ENCODE measurements at regions not wholly inside any gene's neighbourhood (a gene's known extent, or its start where the extent isn't known, plus 50 kb on each side); places are given as distances from the start of the nearest gene placed in this dataset.

GRCh38 chr3:3712971-3713370 is 86.3 kb upstream of the LRRN1 start:
- peak; percentile 59 for DNase-seq
- Histone ChIP-seq H3K4me3 (ENCODE audit: low read length) (no peak overlapping the region), H3K36me3 (ENCODE audit: control insufficient read depth, insufficient read depth, low read length) (no peaks in the 10 kb centered on the region), H3K27ac (ENCODE audit: low read length) (no peak overlapping the region), H3K4me1 (ENCODE audit: control insufficient read depth, insufficient read depth, low read length) (no peaks in the 10 kb centered on the region), H3K27me3 (ENCODE audit: control insufficient read depth, insufficient read depth, low read length) (no peaks in the 10 kb centered on the region), H3K9me3 (replicated peaks; ENCODE audit: control insufficient read depth, low read depth, low read length) (no peaks in the 10 kb centered on the region)
- WGBS (ENCODE audit: insufficient coverage) = 40% methylated on average over 1 of the region's 6 CpGs

DNA sequence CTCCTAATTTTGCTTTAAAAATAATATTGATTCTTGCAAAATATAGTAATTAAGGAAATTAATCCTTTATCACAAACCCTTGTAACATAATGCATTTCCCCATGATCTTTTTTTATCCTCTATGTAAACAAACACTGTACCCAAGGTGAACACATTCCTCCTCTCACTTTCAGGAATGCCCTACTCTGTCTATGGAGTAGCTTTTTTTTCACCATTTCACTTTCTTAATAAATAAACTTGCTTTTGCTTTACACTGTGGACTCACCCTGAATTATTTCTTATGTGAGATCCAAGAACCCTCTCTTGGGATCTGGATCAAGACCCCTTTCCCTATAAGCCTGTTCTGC is 90.5 kb upstream of the LRRN1 start:
- H3K36me3 ChIP-seq (ENCODE audit: control insufficient read depth, insufficient read depth, low read length) = no peaks in the 10 kb centered on the region
- no peaks in the 10 kb centered on the region for H3K9me3 ChIP-seq (replicated peaks; ENCODE audit: control insufficient read depth, low read depth, low read length)

DNA sequence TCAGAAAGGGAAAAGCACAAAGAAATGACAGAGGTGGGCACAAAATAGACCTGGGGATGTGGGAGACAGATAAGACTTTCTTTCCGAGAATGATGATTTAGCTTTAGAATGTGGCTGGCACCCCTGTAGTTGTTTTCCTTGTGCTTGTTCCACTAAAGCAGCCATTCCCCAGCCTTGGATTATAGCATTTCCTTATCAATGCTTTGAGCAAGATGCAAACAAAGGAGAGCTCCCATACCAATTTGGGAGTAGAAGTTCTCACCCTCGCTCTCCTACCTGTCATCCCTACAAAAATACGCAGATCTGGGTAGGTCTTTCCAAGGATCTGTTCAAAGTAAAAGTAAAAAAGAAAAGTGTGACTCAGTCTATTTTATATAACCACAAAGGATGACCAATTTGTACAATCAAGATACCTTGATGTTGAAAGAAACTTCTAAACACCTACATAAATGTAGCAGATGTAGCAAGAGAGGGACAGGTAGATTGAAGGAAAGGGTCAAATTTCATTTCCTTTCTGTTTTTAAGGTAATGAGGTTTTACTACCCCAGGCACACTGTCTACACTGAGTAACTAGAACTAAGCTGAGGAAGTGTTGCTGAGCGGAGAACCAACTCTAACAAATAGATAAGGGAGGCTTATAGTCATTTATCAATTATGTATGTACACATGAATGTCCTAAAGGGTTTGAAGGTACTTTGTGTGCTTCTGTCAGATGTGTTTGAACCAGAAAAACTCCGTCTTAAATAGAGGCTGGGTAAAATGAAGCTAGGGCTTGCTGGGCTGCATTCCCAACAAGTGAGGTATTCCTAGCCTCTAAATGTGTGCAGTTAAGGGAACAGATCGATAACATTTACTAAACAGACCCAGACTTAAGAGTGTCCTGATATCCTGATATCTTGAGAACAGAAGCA is 91.1 kb upstream of the LRRN1 start:
- H3K9me3 ChIP-seq (replicated peaks; ENCODE audit: control insufficient read depth, low read depth, low read length) = no peaks in the 10 kb centered on the region
- no peaks in the 10 kb centered on the region for H3K36me3 ChIP-seq (ENCODE audit: control insufficient read depth, insufficient read depth, low read length)
- no peak overlapping the region for H3K27ac ChIP-seq (ENCODE audit: low read length)
- no peak overlapping the region for H3K4me3 ChIP-seq (ENCODE audit: low read length)
- H3K27me3 ChIP-seq (ENCODE audit: control insufficient read depth, insufficient read depth, low read length) = no peaks in the 10 kb centered on the region
- DNase-seq = no peak
- 100% methylated on average over 1 of the region's 6 CpGs for WGBS (ENCODE audit: insufficient coverage)
- peaks cover 7% of the 10 kb centered on the region for H3K4me1 ChIP-seq (ENCODE audit: control insufficient read depth, insufficient read depth, low read length)

More for the DNA sequence above, 90.5 kb upstream of the LRRN1 start:
- DNase-seq = no peak
- no peaks in the 10 kb centered on the region for H3K27me3 ChIP-seq (ENCODE audit: control insufficient read depth, insufficient read depth, low read length)
- no peak overlapping the region for H3K27ac ChIP-seq (ENCODE audit: low read length)
- no peak overlapping the region for H3K4me3 ChIP-seq (ENCODE audit: low read length)
- peaks cover 7% of the 10 kb centered on the region for H3K4me1 ChIP-seq (ENCODE audit: control insufficient read depth, insufficient read depth, low read length)

DNA sequence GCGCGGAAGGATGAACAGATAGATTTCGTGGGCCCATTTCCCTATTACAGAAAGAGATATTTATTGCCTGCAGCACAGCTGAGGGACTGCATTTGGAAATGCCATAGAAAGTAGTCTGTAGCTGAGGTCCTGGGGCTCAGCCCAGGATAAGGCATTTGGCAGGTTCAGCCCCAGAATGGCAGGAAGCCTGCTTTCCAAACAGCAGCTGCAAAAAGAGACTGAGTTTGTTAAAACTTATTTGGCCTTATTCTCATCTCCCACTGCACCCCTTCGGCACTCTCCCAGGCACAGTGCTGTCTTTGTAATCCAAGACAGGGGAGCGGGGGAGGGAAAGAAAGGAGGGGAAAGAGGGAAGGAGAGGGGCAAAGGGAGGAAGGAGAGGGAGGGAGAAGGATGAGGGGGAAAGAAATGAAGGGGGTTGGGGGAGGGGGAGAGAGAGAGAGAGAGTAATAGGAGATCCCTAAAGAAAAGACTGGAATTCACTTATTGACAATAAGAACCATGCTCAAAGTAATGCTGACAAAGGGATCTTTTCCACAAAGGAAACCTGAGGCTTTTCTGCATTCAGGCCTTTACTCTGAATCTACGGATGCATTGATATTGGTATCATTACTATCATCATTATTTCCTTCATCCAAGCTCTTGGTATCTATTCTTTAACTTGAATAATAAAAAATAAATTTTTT is 94.0 kb upstream of the LRRN1 start:
- WGBS (ENCODE audit: insufficient coverage) = 10% methylated on average over 2 of the region's 6 CpGs
- Histone ChIP-seq H3K4me3 (ENCODE audit: low read length) (no peak overlapping the region), H3K4me1 (ENCODE audit: control insufficient read depth, insufficient read depth, low read length) (peaks cover 7% of the 10 kb centered on the region), H3K27ac (ENCODE audit: low read length) (peak overlapping the region; percentile 48), H3K36me3 (ENCODE audit: control insufficient read depth, insufficient read depth, low read length) (no peaks in the 10 kb centered on the region), H3K27me3 (ENCODE audit: control insufficient read depth, insufficient read depth, low read length) (no peaks in the 10 kb centered on the region), H3K9me3 (replicated peaks; ENCODE audit: control insufficient read depth, low read depth, low read length) (no peaks in the 10 kb centered on the region)
- peak; percentile 98 for DNase-seq

- no peak for DNase-seq
- H3K27me3 ChIP-seq (ENCODE audit: control insufficient read depth, insufficient read depth, low read length) = no peaks in the 10 kb centered on the region
- H3K4me3 ChIP-seq (ENCODE audit: low read length) = no peak overlapping the region
- no peaks in the 10 kb centered on the region for H3K9me3 ChIP-seq (replicated peaks; ENCODE audit: control insufficient read depth, low read depth, low read length)
- H3K4me1 ChIP-seq (ENCODE audit: control insufficient read depth, insufficient read depth, low read length) = peaks cover 7% of the 10 kb centered on the region
- WGBS (ENCODE audit: insufficient coverage) = 100% methylated on average over 2 of the region's 5 CpGs
- no peak overlapping the region for H3K27ac ChIP-seq (ENCODE audit: low read length)
- H3K36me3 ChIP-seq (ENCODE audit: control insufficient read depth, insufficient read depth, low read length) = no peaks in the 10 kb centered on the region
Observed at GRCh38 chr3:3701949-3702348, 97.3 kb upstream of the LRRN1 start.

GRCh38 chr3:3699816-3700633 is 99.2 kb upstream of the LRRN1 start:
- Histone ChIP-seq H3K4me1 (ENCODE audit: control insufficient read depth, insufficient read depth, low read length) (peaks cover 2% of the 10 kb centered on the region), H3K9me3 (replicated peaks; ENCODE audit: control insufficient read depth, low read depth, low read length) (no peaks in the 10 kb centered on the region), H3K4me3 (ENCODE audit: low read length) (no peak overlapping the region), H3K27ac (ENCODE audit: low read length) (no peak overlapping the region), H3K36me3 (ENCODE audit: control insufficient read depth, insufficient read depth, low read length) (no peaks in the 10 kb centered on the region), H3K27me3 (ENCODE audit: control insufficient read depth, insufficient read depth, low read length) (no peaks in the 10 kb centered on the region)
- no peak for DNase-seq
- WGBS (ENCODE audit: insufficient coverage) = 67% methylated on average over 1 of the region's 7 CpGs

DNA sequence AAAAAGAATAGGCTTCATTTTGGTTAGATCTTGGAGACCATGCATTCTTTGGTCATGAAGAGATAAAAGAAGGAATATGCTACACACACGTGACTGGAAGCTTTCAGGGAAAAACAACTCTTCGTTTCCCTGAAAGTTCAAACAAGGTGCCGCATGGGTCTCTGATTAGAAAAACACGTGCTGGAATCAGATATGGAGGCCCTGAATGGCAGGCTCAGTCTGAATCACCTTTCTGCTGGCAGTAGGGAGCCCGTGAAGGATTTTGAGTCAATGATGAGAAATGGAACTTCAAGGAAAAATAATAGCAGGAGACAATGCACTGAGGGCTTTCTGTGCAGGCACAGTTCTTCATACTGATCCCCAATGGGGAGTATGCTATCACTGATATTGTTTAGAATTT is 99.8 kb upstream of the LRRN1 start:
- no peaks in the 10 kb centered on the region for H3K9me3 ChIP-seq (replicated peaks; ENCODE audit: control insufficient read depth, low read depth, low read length)
- H3K4me3 ChIP-seq (ENCODE audit: low read length) = no peak overlapping the region
- no peak overlapping the region for H3K27ac ChIP-seq (ENCODE audit: low read length)
- no peaks in the 10 kb centered on the region for H3K27me3 ChIP-seq (ENCODE audit: control insufficient read depth, insufficient read depth, low read length)
- no peaks in the 10 kb centered on the region for H3K4me1 ChIP-seq (ENCODE audit: control insufficient read depth, insufficient read depth, low read length)
- 90% methylated on average over 5 of the region's 5 CpGs for WGBS (ENCODE audit: insufficient coverage)
- no peaks in the 10 kb centered on the region for H3K36me3 ChIP-seq (ENCODE audit: control insufficient read depth, insufficient read depth, low read length)
- DNase-seq = no peak

GRCh38 chr3:3696345-3696744 is 102.9 kb upstream of the LRRN1 start:
- H3K9me3 ChIP-seq (replicated peaks; ENCODE audit: control insufficient read depth, low read depth, low read length) = no peaks in the 10 kb centered on the region
- no CpG with 5 or more reads among the region's 5 CpGs for WGBS (ENCODE audit: insufficient coverage)
- no peak overlapping the region for H3K27ac ChIP-seq (ENCODE audit: low read length)
- DNase-seq = no peak
- no peak overlapping the region for H3K4me3 ChIP-seq (ENCODE audit: low read length)
- H3K27me3 ChIP-seq (ENCODE audit: control insufficient read depth, insufficient read depth, low read length) = no peaks in the 10 kb centered on the region
- no peaks in the 10 kb centered on the region for H3K4me1 ChIP-seq (ENCODE audit: control insufficient read depth, insufficient read depth, low read length)
- H3K36me3 ChIP-seq (ENCODE audit: control insufficient read depth, insufficient read depth, low read length) = no peaks in the 10 kb centered on the region

DNA sequence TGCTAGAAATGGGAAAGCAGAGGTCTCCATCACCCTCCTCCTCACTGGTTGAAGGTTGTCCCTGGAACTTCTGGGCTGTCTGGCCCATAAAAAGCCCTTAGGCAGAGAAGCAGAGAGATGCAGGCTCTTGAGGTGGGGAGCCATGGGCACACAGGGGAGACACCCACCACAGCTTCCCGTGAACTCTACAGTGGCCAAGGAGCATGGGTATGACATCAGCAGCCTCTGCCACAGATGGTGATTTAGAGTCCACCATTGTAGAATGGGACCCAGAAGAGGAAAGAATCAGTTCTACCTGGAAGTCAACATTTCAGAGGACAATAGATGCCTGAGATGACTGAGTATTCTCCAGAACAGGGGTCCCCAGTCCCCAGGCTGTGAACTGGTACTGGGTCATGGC is 105.6 kb upstream of the LRRN1 start:
- Histone ChIP-seq H3K4me3 (ENCODE audit: low read length) (no peak overlapping the region), H3K9me3 (replicated peaks; ENCODE audit: control insufficient read depth, low read depth, low read length) (no peaks in the 10 kb centered on the region), H3K36me3 (ENCODE audit: control insufficient read depth, insufficient read depth, low read length) (no peaks in the 10 kb centered on the region), H3K27ac (ENCODE audit: low read length) (no peak overlapping the region), H3K27me3 (ENCODE audit: control insufficient read depth, insufficient read depth, low read length) (no peaks in the 10 kb centered on the region), H3K4me1 (ENCODE audit: control insufficient read depth, insufficient read depth, low read length) (no peaks in the 10 kb centered on the region)
- DNase-seq = no peak
- no CpG with 5 or more reads among the region's 1 CpG for WGBS (ENCODE audit: insufficient coverage)
